D341Med (cell line): ENCODE measurements at regions not wholly inside any gene's neighbourhood (a gene's known extent, or its start where the extent isn't known, plus 50 kb on each side); places are given as distances from the start of the nearest gene placed in this dataset.
A peak's percentile ranks its signal among the peaks of the same experiment; 100 is the strongest.

Experiments
- DNase-seq: peaks from one replicate; pipeline ENCODE4 v3.0.0; 2012; ENCODE audit warnings: low spot score

- DNase-seq, result no peak
These were observed 230.1 kb upstream of the THBS1 start for GRCh38 chr15:39350785-39351184.

GRCh38 chr15:39354189-39354588, 226.7 kb upstream of the THBS1 start:
- DNase-seq, result no peak

GRCh38 chr15:39357480-39358268, 223.2 kb upstream of the THBS1 start:
- no peak for DNase-seq

- no peak for DNase-seq
These were observed 222.3 kb upstream of the THBS1 start for GRCh38 chr15:39358441-39359041.

GRCh38 chr15:39359771-39360170, 221.1 kb upstream of the THBS1 start:
- DNase-seq, result no peak

- no peak for DNase-seq
These were observed 220.4 kb upstream of the THBS1 start for GRCh38 chr15:39360452-39360851.

GRCh38 chr15:39361497-39361896, 219.4 kb upstream of the THBS1 start:
- no peak for DNase-seq

- peak; percentile 70 for DNase-seq
These were observed 217.9 kb upstream of the THBS1 start for GRCh38 chr15:39362821-39363561.

GRCh38 chr15:39363761-39364586, 216.9 kb upstream of the THBS1 start:
- DNase-seq, result no peak

- no peak for DNase-seq
These were observed 216.2 kb upstream of the THBS1 start for GRCh38 chr15:39364721-39365120.

- no peak for DNase-seq
These were observed 215.7 kb upstream of the THBS1 start for GRCh38 chr15:39365161-39365560.

- no peak for DNase-seq
These were observed 215.0 kb upstream of the THBS1 start for GRCh38 chr15:39365873-39366272.

- no peak for DNase-seq
These were observed 213.3 kb upstream of the THBS1 start for GRCh38 chr15:39367596-39367995.

- no peak for DNase-seq
These were observed 211.1 kb upstream of the THBS1 start for GRCh38 chr15:39369768-39370167.

GRCh38 chr15:39376371-39376909, 204.4 kb upstream of the THBS1 start:
- no peak for DNase-seq

GRCh38 chr15:39381517-39381916, 199.4 kb upstream of the THBS1 start:
- no peak for DNase-seq

- DNase-seq, result no peak
These were observed 192.8 kb upstream of the THBS1 start for GRCh38 chr15:39388118-39388517.

GRCh38 chr15:39391230-39391629, 189.6 kb upstream of the THBS1 start:
- DNase-seq, result no peak

GRCh38 chr15:39392469-39393047, 188.3 kb upstream of the THBS1 start:
- no peak for DNase-seq

GRCh38 chr15:39393575-39394335, 187.1 kb upstream of the THBS1 start:
- DNase-seq, result no peak

- DNase-seq, result no peak
These were observed 186.4 kb upstream of the THBS1 start for GRCh38 chr15:39394496-39394895.
